Vagina (tissue), 2 donors: ENCODE measurements at regions not wholly inside any gene's neighbourhood (a gene's known extent, or its start where the extent isn't known, plus 50 kb on each side); places are given as distances from the start of the nearest gene placed in this dataset.

Experiments used
- CTCF ChIP-seq, 3 experiments: fragments of 450-650 bp in 2 of 3; fragments of 200-600 bp in 1 of 3; sonication (generic) in 1 of 3; IDR thresholded peaks; one replicate each; pipeline ENCODE4 v1.5.1; 2017 to 2019; ENCODE audit warnings: antibody characterized with exemption in 3 of 3, mild to moderate bottlenecking in 2 of 3, moderate library complexity in 2 of 3
- POLR2A ChIP-seq, 2 donors: fragments of 450-650 bp; IDR thresholded peaks; one replicate each; pipeline ENCODE4 v1.6.1; 2017; ENCODE audit warnings: antibody characterized with exemption in 2 of 2, mild to moderate bottlenecking in 2 of 2, moderate library complexity in 2 of 2
- POLR2AphosphoS5 ChIP-seq, 2 donors: sonication (generic); formaldehyde crosslinking; IDR thresholded peaks; one replicate each; pipeline ENCODE4 v1.9.0; 2017; ENCODE audit warnings: antibody characterized with exemption in 2 of 2, mild to moderate bottlenecking in 2 of 2, low read depth in 1 of 2; ENCODE audit not compliant: insufficient read depth in 1 of 2

GRCh38 chr2:8234253-8234652, 447.6 kb upstream of the ID2 start:
- TF ChIP-seq CTCF (IDR thresholded peaks at IDR 0.05), result no peak
- no peak for TF ChIP-seq POLR2A (IDR thresholded peaks at IDR 0.05)
- no peak for TF ChIP-seq POLR2AphosphoS5 (IDR thresholded peaks at IDR 0.05; ENCODE audit: insufficient read depth in 1 of 2, low read depth in 1 of 2)
